Stromal cell of bone marrow (primary cell): ENCODE measurements at regions not wholly inside any gene's neighbourhood (a gene's known extent, or its start where the extent isn't known, plus 50 kb on each side); places are given as distances from the start of the nearest gene placed in this dataset.

ENCODE experiments used
- DNase-seq: peaks from one replicate; pipeline ENCODE4 v3.0.0-alpha.2; 2012; ENCODE audit warnings: low read depth

GRCh38 chr15:97171556-97171955 is 788.9 kb upstream of the ARRDC4 start:
- DNase-seq, result no peak

- DNase-seq, result no peak
Observed at GRCh38 chr15:97174886-97175540, 785.5 kb upstream of the ARRDC4 start.

GRCh38 chr15:97177151-97177577 is 783.3 kb upstream of the ARRDC4 start:
- no peak for DNase-seq

- no peak for DNase-seq
Observed at GRCh38 chr15:97182581-97182980, 777.9 kb upstream of the ARRDC4 start.

GRCh38 chr15:97189162-97189780 is 771.2 kb upstream of the ARRDC4 start:
- DNase-seq, result no peak

- DNase-seq, result no peak
Observed at GRCh38 chr15:97194750-97195149, 765.8 kb upstream of the ARRDC4 start.

GRCh38 chr15:97196048-97197014 is 764.2 kb upstream of the ARRDC4 start:
- DNase-seq, result no peak

- DNase-seq, result no peak
Observed at GRCh38 chr15:97199393-97200051, 761.0 kb upstream of the ARRDC4 start.

- DNase-seq, result no peak
Observed at GRCh38 chr15:97200161-97200560, 760.3 kb upstream of the ARRDC4 start.

- no peak for DNase-seq
Observed at GRCh38 chr15:97210277-97210676, 750.2 kb upstream of the ARRDC4 start.

- DNase-seq, result no peak
Observed at GRCh38 chr15:97215629-97216028, 744.9 kb upstream of the ARRDC4 start.

GRCh38 chr15:97224191-97224641 is 736.3 kb upstream of the ARRDC4 start:
- no peak for DNase-seq

GRCh38 chr15:97234851-97235610 is 725.5 kb upstream of the ARRDC4 start:
- DNase-seq, result peak; percentile 18

GRCh38 chr15:97235611-97235985 is 724.9 kb upstream of the ARRDC4 start:
- DNase-seq, result no peak

GRCh38 chr15:97236140-97236539 is 724.4 kb upstream of the ARRDC4 start:
- DNase-seq, result no peak

- no peak for DNase-seq
Observed at GRCh38 chr15:97237160-97237559, 723.3 kb upstream of the ARRDC4 start.

- DNase-seq, result no peak
Observed at GRCh38 chr15:97248376-97248775, 712.1 kb upstream of the ARRDC4 start.

GRCh38 chr15:97259943-97260342 is 700.6 kb upstream of the ARRDC4 start:
- DNase-seq, result no peak

GRCh38 chr15:97301166-97301565 is 659.3 kb upstream of the ARRDC4 start:
- DNase-seq, result no peak

- DNase-seq, result no peak
Observed at GRCh38 chr15:97316362-97316761, 644.1 kb upstream of the ARRDC4 start.

- DNase-seq, result no peak
Observed at GRCh38 chr15:97317163-97317562, 643.3 kb upstream of the ARRDC4 start.
